ENCODE measurements at regions not wholly inside any gene's neighbourhood (a gene's known extent, or its start where the extent isn't known, plus 50 kb on each side); places are given as distances from the start of the nearest gene placed in this dataset.
"Not testable (repeated sequence)": the region's sequence is repeated elsewhere in the genome, so short reads cannot be mapped to it uniquely, and the experiment has no call there.

GRCh38 chr15:84156588-84156840, 79.1 kb upstream of the GOLGA6L4 start:
- CTCF ChIA-PET; H3K27me3 ChIP-seq (ENCODE audit: insufficient read depth, low read depth); H3K9me3 ChIP-seq (ENCODE audit: insufficient read depth, low read depth); DNase-seq; H3F3A ChIP-seq (ENCODE audit: insufficient read depth, low read depth); H4K20me1 ChIP-seq (ENCODE audit: insufficient read depth); H3K4me1 ChIP-seq (replicated peaks; ENCODE audit: insufficient read depth); BruUV-seq (replicated peaks); H3K79me2 ChIP-seq (ENCODE audit: low read depth); H2AFZ ChIP-seq; H3K9me2 ChIP-seq (ENCODE audit: insufficient read depth); POLR2A ChIA-PET (ENCODE audit: unreplicated experiment); H3K27ac ChIP-seq; H3K4me2 ChIP-seq; H3K4me3 ChIP-seq; H3K36me3 ChIP-seq (ENCODE audit: low read depth); intact Hi-C loops (cut with micrococcal nuclease; ENCODE audit: unreplicated experiment): not testable (repeated sequence)

- POLR2A ChIA-PET (ENCODE audit: unreplicated experiment); H3K4me1 ChIP-seq (replicated peaks; ENCODE audit: insufficient read depth); H3K36me3 ChIP-seq (ENCODE audit: low read depth); H3K27ac ChIP-seq; H2AFZ ChIP-seq; H3K4me3 ChIP-seq; H3F3A ChIP-seq (ENCODE audit: insufficient read depth, low read depth); H4K20me1 ChIP-seq (ENCODE audit: insufficient read depth); DNase-seq; intact Hi-C loops (cut with micrococcal nuclease; ENCODE audit: unreplicated experiment); CTCF ChIA-PET; H3K27me3 ChIP-seq (ENCODE audit: insufficient read depth, low read depth); H3K79me2 ChIP-seq (ENCODE audit: low read depth); H3K4me2 ChIP-seq; H3K9me2 ChIP-seq (ENCODE audit: insufficient read depth); BruUV-seq (replicated peaks); H3K9me3 ChIP-seq (ENCODE audit: insufficient read depth, low read depth): not testable (repeated sequence)
Observed at GRCh38 chr15:84157056-84157632, 78.4 kb upstream of the GOLGA6L4 start.

GRCh38 chr15:84157857-84158256, 77.7 kb upstream of the GOLGA6L4 start:
- H3K9me3 ChIP-seq (ENCODE audit: insufficient read depth, low read depth); H3K27me3 ChIP-seq (ENCODE audit: insufficient read depth, low read depth); H4K20me1 ChIP-seq (ENCODE audit: insufficient read depth); BruUV-seq (replicated peaks); H3K9me2 ChIP-seq (ENCODE audit: insufficient read depth); DNase-seq; H3K4me2 ChIP-seq; H3F3A ChIP-seq (ENCODE audit: insufficient read depth, low read depth); intact Hi-C loops (cut with micrococcal nuclease; ENCODE audit: unreplicated experiment); H3K36me3 ChIP-seq (ENCODE audit: low read depth); H3K4me3 ChIP-seq; H3K4me1 ChIP-seq (replicated peaks; ENCODE audit: insufficient read depth); H2AFZ ChIP-seq; H3K27ac ChIP-seq; POLR2A ChIA-PET (ENCODE audit: unreplicated experiment); CTCF ChIA-PET; H3K79me2 ChIP-seq (ENCODE audit: low read depth): not testable (repeated sequence)

GRCh38 chr15:84159346-84160269, 76.0 kb upstream of the GOLGA6L4 start:
- H3K79me2 ChIP-seq (ENCODE audit: low read depth); H3K27me3 ChIP-seq (ENCODE audit: insufficient read depth, low read depth); H3K4me3 ChIP-seq; H3K9me2 ChIP-seq (ENCODE audit: insufficient read depth); H2AFZ ChIP-seq; CTCF ChIA-PET; H3K9me3 ChIP-seq (ENCODE audit: insufficient read depth, low read depth); H3F3A ChIP-seq (ENCODE audit: insufficient read depth, low read depth); H3K27ac ChIP-seq; H4K20me1 ChIP-seq (ENCODE audit: insufficient read depth); BruUV-seq (replicated peaks); H3K4me2 ChIP-seq; POLR2A ChIA-PET (ENCODE audit: unreplicated experiment); H3K4me1 ChIP-seq (replicated peaks; ENCODE audit: insufficient read depth); H3K36me3 ChIP-seq (ENCODE audit: low read depth); DNase-seq; intact Hi-C loops (cut with micrococcal nuclease; ENCODE audit: unreplicated experiment): not testable (repeated sequence)

- H3F3A ChIP-seq (ENCODE audit: insufficient read depth, low read depth); H3K27ac ChIP-seq; H3K9me3 ChIP-seq (ENCODE audit: insufficient read depth, low read depth); POLR2A ChIA-PET (ENCODE audit: unreplicated experiment); H3K79me2 ChIP-seq (ENCODE audit: low read depth); H3K36me3 ChIP-seq (ENCODE audit: low read depth); H3K9me2 ChIP-seq (ENCODE audit: insufficient read depth); H2AFZ ChIP-seq; DNase-seq; H3K4me1 ChIP-seq (replicated peaks; ENCODE audit: insufficient read depth); H3K4me2 ChIP-seq; H3K27me3 ChIP-seq (ENCODE audit: insufficient read depth, low read depth); H3K4me3 ChIP-seq; BruUV-seq (replicated peaks); intact Hi-C loops (cut with micrococcal nuclease; ENCODE audit: unreplicated experiment); H4K20me1 ChIP-seq (ENCODE audit: insufficient read depth); CTCF ChIA-PET: not testable (repeated sequence)
Observed at GRCh38 chr15:84164423-84165292, 70.9 kb upstream of the GOLGA6L4 start.

GRCh38 chr15:84170029-84170428, 65.5 kb upstream of the GOLGA6L4 start:
- CTCF ChIA-PET; H3F3A ChIP-seq (ENCODE audit: insufficient read depth, low read depth); H3K4me3 ChIP-seq; H3K36me3 ChIP-seq (ENCODE audit: low read depth); H3K27me3 ChIP-seq (ENCODE audit: insufficient read depth, low read depth); H3K27ac ChIP-seq; H3K9me3 ChIP-seq (ENCODE audit: insufficient read depth, low read depth); POLR2A ChIA-PET (ENCODE audit: unreplicated experiment); H2AFZ ChIP-seq; H4K20me1 ChIP-seq (ENCODE audit: insufficient read depth); BruUV-seq (replicated peaks); H3K79me2 ChIP-seq (ENCODE audit: low read depth); DNase-seq; H3K4me2 ChIP-seq; intact Hi-C loops (cut with micrococcal nuclease; ENCODE audit: unreplicated experiment); H3K9me2 ChIP-seq (ENCODE audit: insufficient read depth); H3K4me1 ChIP-seq (replicated peaks; ENCODE audit: insufficient read depth): not testable (repeated sequence)

- POLR2A ChIA-PET (ENCODE audit: unreplicated experiment); DNase-seq; H4K20me1 ChIP-seq (ENCODE audit: insufficient read depth); H3K27me3 ChIP-seq (ENCODE audit: insufficient read depth, low read depth); BruUV-seq (replicated peaks); H3K36me3 ChIP-seq (ENCODE audit: low read depth); H3K27ac ChIP-seq; H3K9me2 ChIP-seq (ENCODE audit: insufficient read depth); H3K4me3 ChIP-seq; H3K4me1 ChIP-seq (replicated peaks; ENCODE audit: insufficient read depth); intact Hi-C loops (cut with micrococcal nuclease; ENCODE audit: unreplicated experiment); H3K79me2 ChIP-seq (ENCODE audit: low read depth); CTCF ChIA-PET; H2AFZ ChIP-seq; H3K4me2 ChIP-seq; H3F3A ChIP-seq (ENCODE audit: insufficient read depth, low read depth); H3K9me3 ChIP-seq (ENCODE audit: insufficient read depth, low read depth): not testable (repeated sequence)
Observed at GRCh38 chr15:84173231-84173610, 62.4 kb upstream of the GOLGA6L4 start.

Measured in PC-9 (cell line).